HPDE6-E6E7 (cell line): ENCODE measurements at regions not wholly inside any gene's neighbourhood (a gene's known extent, or its start where the extent isn't known, plus 50 kb on each side); places are given as distances from the start of the nearest gene placed in this dataset.
A peak's percentile ranks its signal among the peaks of the same experiment; 100 is the strongest.

Source experiments
- DNase-seq: peaks from one replicate; pipeline ENCODE4 v3.0.0; 2011; ENCODE audit warnings: missing footprints; ENCODE audit errors: extremely low spot score

GRCh38 chr2:147553775-147554271 lies 291.0 kb upstream of the ACVR2A start:
- DNase-seq: no peak

GRCh38 chr2:147550995-147551731 lies 293.7 kb upstream of the ACVR2A start:
- no peak for DNase-seq

- no peak for DNase-seq
Measured at GRCh38 chr2:147549054-147549453, 295.8 kb upstream of the ACVR2A start.

- DNase-seq: no peak
Measured at GRCh38 chr2:147548451-147548850, 296.4 kb upstream of the ACVR2A start.

- DNase-seq: no peak
Measured at GRCh38 chr2:147547440-147547839, 297.4 kb upstream of the ACVR2A start.

GRCh38 chr2:147546109-147546508 lies 298.7 kb upstream of the ACVR2A start:
- no peak for DNase-seq

GRCh38 chr2:147543056-147543455 lies 301.8 kb upstream of the ACVR2A start:
- no peak for DNase-seq

- DNase-seq: no peak
Measured at GRCh38 chr2:147542351-147542750, 302.5 kb upstream of the ACVR2A start.

- DNase-seq: no peak
Measured at GRCh38 chr2:147541314-147541713, 303.5 kb upstream of the ACVR2A start.

GRCh38 chr2:147538821-147539220 lies 306.0 kb upstream of the ACVR2A start:
- DNase-seq: no peak

GRCh38 chr2:147538088-147538487 lies 306.7 kb upstream of the ACVR2A start:
- DNase-seq: no peak

GRCh38 chr2:147531269-147531668 lies 313.6 kb upstream of the ACVR2A start:
- DNase-seq: no peak

GRCh38 chr2:147530033-147530432 lies 314.8 kb upstream of the ACVR2A start:
- no peak for DNase-seq

- DNase-seq: no peak
Measured at GRCh38 chr2:147525819-147526489, 318.9 kb upstream of the ACVR2A start.

- peak; percentile 77 for DNase-seq
Measured at GRCh38 chr2:147524912-147525311, 319.9 kb upstream of the ACVR2A start.

GRCh38 chr2:147523415-147523814 lies 321.4 kb upstream of the ACVR2A start:
- DNase-seq: no peak

GRCh38 chr2:147521936-147522335 lies 322.9 kb upstream of the ACVR2A start:
- DNase-seq: no peak

GRCh38 chr2:147520817-147521216 lies 324.0 kb upstream of the ACVR2A start:
- DNase-seq: no peak

- DNase-seq: no peak
Measured at GRCh38 chr2:147519178-147519577, 325.7 kb upstream of the ACVR2A start.

GRCh38 chr2:147515213-147515612 lies 329.6 kb upstream of the ACVR2A start:
- no peak for DNase-seq

GRCh38 chr2:147512206-147512605 lies 332.6 kb upstream of the ACVR2A start:
- no peak for DNase-seq

GRCh38 chr2:147511491-147511948 lies 333.3 kb upstream of the ACVR2A start:
- DNase-seq: no peak

- no peak for DNase-seq
Measured at GRCh38 chr2:147509821-147510220, 335.0 kb upstream of the ACVR2A start.
